WI38 (cell line): ENCODE measurements at regions not wholly inside any gene's neighbourhood (a gene's known extent, or its start where the extent isn't known, plus 50 kb on each side); places are given as distances from the start of the nearest gene placed in this dataset.

Experiments used
- H3K4me3 ChIP-seq: 2 replicates; pipeline ENCODE4 v1.5.1; 2011; ENCODE audit warnings: low read depth, mild to moderate bottlenecking, control low read depth, low read length
- TF ChIP-seq, protein P1 (sequence below): IDR thresholded peaks from 2 replicates; pipeline ENCODE4 v1.5.1; 2012; ENCODE audit warnings: low read depth, mild to moderate bottlenecking, control low read depth, low read length

DNA sequence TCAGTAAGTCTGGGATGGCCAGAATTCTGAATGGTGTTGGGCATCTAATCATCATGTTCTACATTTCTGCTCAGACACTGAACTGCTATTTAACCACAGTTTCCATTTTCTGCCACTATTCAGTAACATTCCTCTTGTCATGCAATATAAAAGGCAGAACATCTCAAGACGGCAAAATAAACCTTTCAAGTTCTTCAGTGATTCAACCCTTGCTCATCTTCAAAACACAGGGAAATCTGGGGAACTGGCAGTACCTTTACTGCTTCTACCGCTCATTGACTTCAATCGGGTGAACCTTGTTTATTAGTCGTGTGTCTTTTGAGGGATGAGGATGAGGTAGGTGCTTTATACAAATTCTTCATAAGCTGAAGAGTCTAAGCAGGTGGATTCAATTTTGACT is 184.7 kb upstream of the ANK3 start:
- TF ChIP-seq, protein P1, sequence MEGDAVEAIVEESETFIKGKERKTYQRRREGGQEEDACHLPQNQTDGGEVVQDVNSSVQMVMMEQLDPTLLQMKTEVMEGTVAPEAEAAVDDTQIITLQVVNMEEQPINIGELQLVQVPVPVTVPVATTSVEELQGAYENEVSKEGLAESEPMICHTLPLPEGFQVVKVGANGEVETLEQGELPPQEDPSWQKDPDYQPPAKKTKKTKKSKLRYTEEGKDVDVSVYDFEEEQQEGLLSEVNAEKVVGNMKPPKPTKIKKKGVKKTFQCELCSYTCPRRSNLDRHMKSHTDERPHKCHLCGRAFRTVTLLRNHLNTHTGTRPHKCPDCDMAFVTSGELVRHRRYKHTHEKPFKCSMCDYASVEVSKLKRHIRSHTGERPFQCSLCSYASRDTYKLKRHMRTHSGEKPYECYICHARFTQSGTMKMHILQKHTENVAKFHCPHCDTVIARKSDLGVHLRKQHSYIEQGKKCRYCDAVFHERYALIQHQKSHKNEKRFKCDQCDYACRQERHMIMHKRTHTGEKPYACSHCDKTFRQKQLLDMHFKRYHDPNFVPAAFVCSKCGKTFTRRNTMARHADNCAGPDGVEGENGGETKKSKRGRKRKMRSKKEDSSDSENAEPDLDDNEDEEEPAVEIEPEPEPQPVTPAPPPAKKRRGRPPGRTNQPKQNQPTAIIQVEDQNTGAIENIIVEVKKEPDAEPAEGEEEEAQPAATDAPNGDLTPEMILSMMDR: no peak

GRCh38 chr10:60573336-60573735 is 183.7 kb upstream of the ANK3 start:
- TF ChIP-seq, protein P1: no peak
- no peak overlapping the region for H3K4me3 ChIP-seq

More for the DNA sequence above, 184.7 kb upstream of the ANK3 start:
- H3K4me3 ChIP-seq: no peak overlapping the region

- H3K4me3 ChIP-seq: peak overlapping the region; percentile 6; the same call in 1 of the 2 replicates
- TF ChIP-seq, protein P1: no peak
These were observed 183.0 kb upstream of the ANK3 start for GRCh38 chr10:60572511-60573194.

GRCh38 chr10:60570896-60571295 is 181.2 kb upstream of the ANK3 start:
- TF ChIP-seq, protein P1: no peak
- H3K4me3 ChIP-seq: no peak overlapping the region

- TF ChIP-seq, protein P1: no peak
- H3K4me3 ChIP-seq: no peak overlapping the region
These were observed 180.7 kb upstream of the ANK3 start for GRCh38 chr10:60570272-60570865.

GRCh38 chr10:60569681-60570080 is 180.0 kb upstream of the ANK3 start:
- TF ChIP-seq, protein P1: no peak
- H3K4me3 ChIP-seq: no peak overlapping the region

- H3K4me3 ChIP-seq: no peak overlapping the region
- TF ChIP-seq, protein P1: no peak
These were observed 176.4 kb upstream of the ANK3 start for GRCh38 chr10:60566096-60566495.
